RCC 7860 (cell line): ENCODE measurements at regions not wholly inside any gene's neighbourhood (a gene's known extent, or its start where the extent isn't known, plus 50 kb on each side); places are given as distances from the start of the nearest gene placed in this dataset.

ENCODE experiments used
- DNase-seq: peaks from one replicate; pipeline ENCODE4 v3.0.0-alpha.2; 2015; ENCODE audit warnings: low spot score
- FAIRE-seq: peaks from 2 replicates; lab custom pipeline; 2012; peaks lifted over from hg19 to GRCh38; lab: Jason Lieb, UNC

DNA sequence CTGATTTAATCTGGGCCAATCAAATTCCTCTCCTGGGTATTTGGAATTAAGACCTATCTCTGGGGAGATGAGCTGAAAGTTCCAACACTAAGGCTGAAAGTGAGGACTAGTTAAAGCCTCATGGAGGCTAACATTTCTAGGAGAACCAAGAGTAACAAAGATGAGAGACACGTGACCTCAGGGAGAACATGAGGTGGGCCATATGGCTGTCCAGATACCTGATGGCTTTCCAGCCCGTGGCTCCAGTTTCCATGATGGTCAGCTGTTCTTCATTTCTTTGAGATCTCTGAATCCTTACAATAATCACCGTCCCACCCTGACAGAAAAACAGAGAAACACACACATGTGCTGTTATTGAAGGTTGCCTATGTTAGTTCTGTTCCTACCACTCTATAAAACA, 66.1 kb downstream of the LEPR start:
- FAIRE-seq (no peak), DNase-seq (no peak)

GRCh38 chr1:65489481-65489880, 69.0 kb downstream of the LEPR start:
- FAIRE-seq (no peak), DNase-seq (no peak)

DNA sequence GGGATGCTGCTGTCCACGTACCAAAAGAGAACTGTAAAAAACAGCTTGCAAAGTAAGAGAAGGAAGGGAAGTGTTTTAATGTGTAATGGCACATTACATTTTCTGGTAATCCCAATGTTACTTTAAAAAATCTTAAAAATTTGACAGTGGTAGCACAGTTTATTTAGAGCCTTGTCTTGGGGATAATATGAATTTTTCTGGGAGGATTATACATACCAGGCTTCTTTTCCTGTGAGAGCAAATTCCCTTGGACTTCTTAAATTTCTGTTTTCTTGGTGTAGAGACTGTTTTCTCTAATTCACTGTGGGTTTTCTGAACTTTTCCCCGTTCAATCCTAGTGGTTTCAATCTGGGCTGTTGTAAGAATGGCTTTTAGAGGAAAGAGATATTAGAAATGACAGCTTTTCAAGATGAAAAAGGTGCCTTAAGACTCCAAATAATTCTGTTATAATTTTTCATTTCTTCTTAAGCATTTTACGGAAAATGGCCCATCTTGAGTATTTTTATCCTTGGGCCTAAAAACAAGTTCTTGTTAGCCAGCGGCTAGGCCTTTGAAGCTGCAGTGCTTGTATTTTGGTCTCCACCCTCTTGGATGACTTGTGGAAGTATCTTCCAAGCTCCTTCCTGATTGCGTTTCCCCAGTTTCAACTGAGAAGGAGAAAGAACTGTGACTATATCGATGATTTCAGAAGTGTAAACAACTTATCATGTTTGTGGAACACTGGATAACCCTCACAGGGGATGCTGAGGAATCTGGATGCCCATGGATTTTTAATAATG, 70.0 kb downstream of the LEPR start:
- FAIRE-seq, result no peak

DNA sequence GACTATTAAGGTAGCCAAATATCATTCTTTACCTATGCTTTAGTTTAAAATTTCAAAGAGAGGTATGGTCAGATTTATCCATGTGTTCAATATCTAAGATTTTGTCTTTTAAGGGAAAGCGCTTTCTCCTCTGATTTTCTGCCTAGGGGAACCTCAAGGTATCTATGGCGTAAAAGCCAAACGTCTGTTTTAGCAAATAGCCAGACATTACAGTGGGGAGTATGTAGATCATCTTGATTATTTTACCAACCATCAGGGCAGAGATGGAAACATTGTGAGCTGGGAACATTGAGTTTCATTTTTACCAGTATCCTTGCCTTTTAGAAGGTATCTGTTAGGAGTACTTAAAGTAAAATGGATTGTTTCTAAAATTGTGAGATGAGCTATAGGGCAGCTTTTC, 71.0 kb downstream of the LEPR start:
- DNase-seq (no peak), FAIRE-seq (no peak)

More for the DNA sequence above, 70.0 kb downstream of the LEPR start:
- no peak for DNase-seq

DNA sequence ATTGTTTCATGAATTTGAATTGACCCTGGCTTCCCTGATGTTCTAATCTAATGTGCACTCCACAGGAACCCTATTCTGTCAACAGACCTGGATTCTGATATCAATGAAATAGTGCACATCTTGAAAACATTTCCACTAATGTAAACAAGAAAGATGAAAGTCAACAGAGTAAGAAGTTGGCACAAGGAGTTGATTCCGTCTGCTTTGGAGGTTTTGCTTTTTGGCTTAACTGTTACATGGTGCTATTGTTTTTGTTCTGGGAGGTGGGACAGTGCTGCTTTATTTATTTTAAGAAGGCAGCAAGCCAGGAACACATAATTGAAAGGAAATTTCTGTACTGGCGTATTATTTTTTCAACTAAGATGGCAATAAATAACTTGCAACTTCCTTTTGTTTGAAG, 73.3 kb downstream of the LEPR start:
- FAIRE-seq (no peak), DNase-seq (no peak)

- DNase-seq, result no peak
- FAIRE-seq, result no peak
Measured at GRCh38 chr1:65494671-65495070, 74.2 kb downstream of the LEPR start.

DNA sequence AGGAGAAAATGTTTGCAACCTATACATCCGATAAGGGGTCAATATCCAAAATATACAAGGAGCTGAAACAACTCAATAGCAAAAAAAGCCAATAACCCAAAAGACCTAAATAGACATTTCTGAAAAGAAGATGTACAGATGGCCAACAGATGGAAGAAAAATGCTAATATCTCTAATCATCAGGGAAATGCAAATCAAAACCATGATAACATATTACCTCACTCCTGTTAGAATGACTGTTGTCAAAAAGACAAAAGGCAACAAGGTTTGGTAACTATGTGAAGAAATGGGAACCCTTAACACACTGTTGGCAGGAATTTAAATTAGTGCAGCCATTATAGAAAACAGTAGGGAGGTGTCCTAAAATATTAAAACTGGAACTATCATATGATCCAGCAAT, 74.7 kb downstream of the LEPR start:
- DNase-seq (no peak), FAIRE-seq (no peak)

GRCh38 chr1:65497256-65497830, 76.9 kb downstream of the LEPR start:
- no peak for DNase-seq
- FAIRE-seq, result no peak

- FAIRE-seq (no peak), DNase-seq (no peak)
Measured at GRCh38 chr1:65503427-65503826, 83.0 kb downstream of the LEPR start.

GRCh38 chr1:65504263-65504662, 83.8 kb downstream of the LEPR start:
- no peak for DNase-seq
- no peak for FAIRE-seq

DNA sequence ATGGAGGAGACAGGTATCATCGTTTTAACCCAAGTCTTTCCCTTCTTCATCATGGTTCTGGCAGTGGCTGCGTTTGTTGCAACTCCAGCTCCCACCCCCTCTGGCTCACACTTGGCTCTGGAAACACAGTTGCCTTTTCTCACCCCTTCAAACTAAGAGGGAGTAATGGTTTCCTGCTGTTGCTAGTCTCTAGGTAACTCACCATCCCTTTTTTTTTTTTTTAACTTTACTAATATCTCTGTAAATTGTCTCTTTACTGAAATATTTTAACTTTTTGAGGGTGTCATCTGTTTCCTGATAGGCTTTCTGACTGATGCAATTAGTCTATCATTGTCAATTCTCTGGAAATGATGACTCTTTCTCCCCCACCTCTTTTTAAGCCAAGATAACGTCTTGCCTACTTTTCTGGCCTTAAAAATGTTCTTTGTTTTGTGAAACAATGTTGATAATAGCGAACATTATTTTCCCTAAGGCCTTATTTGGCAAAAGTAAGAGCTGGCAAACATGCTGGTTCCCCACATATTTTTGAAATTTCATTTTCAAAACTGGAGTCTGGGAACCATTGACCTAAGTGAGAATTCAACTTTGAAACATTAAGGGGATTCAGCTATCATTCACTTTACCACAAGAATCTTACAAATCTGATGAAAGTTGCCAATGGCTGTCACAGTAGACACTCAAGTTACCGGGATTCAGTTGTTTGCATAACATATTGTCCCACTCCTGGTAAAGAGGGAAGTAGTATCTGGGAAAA, 85.3 kb downstream of the LEPR start:
- DNase-seq (no peak), FAIRE-seq (no peak)

DNA sequence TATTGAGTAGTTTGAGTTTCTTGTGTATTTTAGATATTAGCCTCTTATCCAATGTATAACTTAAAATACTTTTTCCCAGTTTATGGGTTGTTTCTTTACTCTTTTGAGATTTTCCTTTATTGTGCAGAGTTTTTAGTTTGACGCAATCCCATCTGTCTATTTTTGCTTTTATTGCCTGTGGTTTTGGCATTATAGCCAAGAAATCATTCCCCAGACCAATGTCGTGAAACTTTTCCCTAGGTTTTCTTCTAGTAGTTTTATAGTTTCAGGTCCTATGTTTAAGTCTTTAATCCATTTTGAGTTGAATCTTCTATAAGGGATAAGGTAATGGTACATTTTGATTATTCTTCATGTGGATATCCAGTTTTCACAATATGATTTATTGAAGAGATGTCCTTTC, 87.6 kb downstream of the LEPR start:
- DNase-seq, result no peak
- FAIRE-seq, result no peak

GRCh38 chr1:65509912-65510680, 89.6 kb downstream of the LEPR start:
- DNase-seq, result peak; percentile 34
- peak; percentile 16 for FAIRE-seq

DNA sequence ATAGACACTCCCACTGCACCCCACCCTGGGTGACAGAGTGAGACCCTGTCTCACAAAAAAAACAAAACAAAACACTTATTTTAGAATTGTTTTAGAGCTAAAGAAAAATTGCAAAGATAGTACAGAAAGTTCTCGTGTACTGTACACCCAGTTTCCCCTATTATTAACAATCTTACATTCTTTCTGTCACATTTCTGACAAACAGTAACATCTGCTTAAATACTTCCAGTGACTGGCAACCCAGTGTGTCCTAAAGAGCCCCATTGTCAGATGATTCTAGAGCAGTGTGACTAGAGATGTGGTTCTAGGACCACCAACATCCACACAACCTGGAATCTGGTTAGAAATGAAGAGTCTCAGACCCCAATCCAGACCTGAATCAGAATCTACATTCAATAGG, 90.5 kb downstream of the LEPR start:
- FAIRE-seq (no peak), DNase-seq (no peak)

DNA sequence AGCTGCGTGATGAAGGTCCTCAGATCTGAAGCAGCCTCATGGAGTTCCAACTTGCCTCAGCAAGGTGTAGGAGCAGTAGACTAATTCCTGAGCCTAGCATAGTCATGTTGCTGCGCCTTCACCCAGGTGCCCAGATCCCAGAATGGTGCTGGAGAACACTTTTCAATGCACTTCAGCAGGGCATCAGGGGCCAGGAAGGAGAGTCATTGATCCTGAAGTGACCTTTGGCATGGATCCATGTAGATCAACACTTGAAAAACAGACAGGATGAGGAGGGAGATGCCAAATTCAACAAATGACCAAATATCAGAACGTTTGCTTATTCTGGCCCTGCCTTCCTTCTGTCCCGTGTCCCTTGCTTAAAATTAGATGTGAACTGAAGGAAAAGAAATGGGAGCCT, 91.9 kb downstream of the LEPR start:
- DNase-seq, result no peak
- no peak for FAIRE-seq

GRCh38 chr1:65512967-65513780, 92.7 kb downstream of the LEPR start:
- no peak for DNase-seq
- FAIRE-seq, result no peak

DNA sequence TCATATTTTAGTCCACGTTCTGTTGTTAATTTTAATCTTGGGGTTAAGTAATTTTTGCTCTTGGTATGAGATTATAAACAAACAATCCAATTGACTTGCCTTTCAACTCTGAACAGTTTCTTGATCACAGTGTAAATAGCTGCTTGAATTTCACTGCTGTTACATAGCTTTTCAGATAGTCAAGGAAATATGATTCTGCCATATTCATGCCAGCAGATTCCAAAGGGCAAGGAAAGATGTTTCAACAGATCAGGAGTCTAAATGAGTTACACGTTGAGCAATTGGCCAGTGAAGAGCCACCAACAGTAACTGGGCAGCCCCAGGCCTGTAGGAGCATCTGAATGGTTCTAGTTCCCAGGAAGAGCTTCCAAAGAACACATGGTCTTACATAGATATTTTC, 93.6 kb downstream of the LEPR start:
- DNase-seq (no peak), FAIRE-seq (no peak)

- DNase-seq, result no peak
- no peak for FAIRE-seq
Measured at GRCh38 chr1:65524931-65525265, 104.4 kb downstream of the LEPR start.

DNA sequence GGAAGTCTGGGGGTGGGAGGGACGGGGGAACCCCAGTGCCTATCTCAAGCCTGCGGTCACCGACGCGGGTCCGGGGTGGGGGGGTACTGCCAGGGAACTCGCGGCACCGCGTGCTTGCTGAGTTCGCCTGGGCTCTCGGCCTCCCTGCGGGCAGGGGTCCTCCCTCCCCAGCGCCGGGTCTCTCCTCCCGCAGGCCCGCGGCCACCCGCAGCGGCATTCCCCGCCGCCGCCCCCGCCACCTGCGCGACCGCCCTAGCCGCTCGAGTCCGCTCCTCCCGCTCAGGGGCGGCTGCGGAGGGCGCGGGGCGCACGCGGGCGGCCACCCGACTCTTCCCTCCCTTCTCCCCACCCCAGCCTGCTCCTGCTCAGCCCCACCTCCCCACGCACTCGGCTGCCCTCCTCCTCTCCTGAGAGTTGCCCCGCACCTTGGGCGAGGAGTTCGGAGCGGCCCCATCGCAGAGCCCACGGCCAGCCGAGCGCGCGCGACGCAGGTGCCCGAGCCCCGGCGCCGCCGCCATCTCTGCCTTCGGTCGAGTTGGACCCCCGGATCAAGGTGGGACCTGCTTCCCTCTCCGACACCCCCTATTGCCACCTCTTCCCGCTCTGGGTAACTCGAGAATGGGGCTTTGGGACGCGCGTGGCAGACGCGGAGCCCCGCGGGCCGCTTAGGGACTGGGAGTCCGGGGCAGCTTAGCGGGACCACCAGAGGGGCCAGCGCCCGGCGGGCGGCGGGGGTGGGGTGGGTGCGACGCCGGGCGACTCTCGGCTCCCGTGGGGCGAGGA, 105.0 kb downstream of the LEPR start:
- DNase-seq, result no peak
- no peak for FAIRE-seq

GRCh38 chr1:65526049-65526556, 105.6 kb downstream of the LEPR start:
- FAIRE-seq (no peak), DNase-seq (no peak)
